PC-3 (cell line): ENCODE measurements at regions not wholly inside any gene's neighbourhood (a gene's known extent, or its start where the extent isn't known, plus 50 kb on each side); places are given as distances from the start of the nearest gene placed in this dataset.

ENCODE experiments used
- ATAC-seq: fragments of 200-7000 bp; cut with Tn5 transposase; 2 replicates; pipeline ENCODE4 v1.9.1; 2020; ENCODE audit warnings: mild to moderate bottlenecking, moderate library complexity
- BruUV-seq: library from RNA; stranded (reverse); fragments of 400-500 nt; replicated peaks from 2 replicates; lab custom pipeline; 2021; lab: Mats Ljungman, UMichigan
- CTCF ChIA-PET: fragments of 300-600 bp; sonication (Branson Sonifier 250); formaldehyde crosslinking; loops from one replicate; lab custom pipeline; 2022; ENCODE audit warnings: antibody characterized with exemption; lab: Charles Lee
- POLR2A ChIA-PET: fragments of 300-600 bp; sonication (Branson Sonifier 250); formaldehyde crosslinking; loops from one replicate; lab custom pipeline; 2022; ENCODE audit warnings: antibody characterized with exemption; ENCODE audit not compliant: unreplicated experiment; lab: Charles Lee
- DNase-seq: peaks from one replicate; pipeline ENCODE4 v3.0.0-alpha.2; 2015
- H2AFZ ChIP-seq: fragments of 300-600 bp; sonication (generic); 2 replicates; pipeline ENCODE4 v1.6.0; 2016; ENCODE audit warnings: antibody characterized with exemption, low read length
- H3F3A ChIP-seq: fragments of 300-600 bp; sonication (generic); one replicate; pipeline ENCODE4 v1.6.0; 2017; ENCODE audit warnings: antibody characterized with exemption, low read length, control low read depth, mild to moderate bottlenecking; ENCODE audit not compliant: unreplicated experiment
- H3K27ac ChIP-seq: fragments of 300-600 bp; sonication (generic); 2 replicates; pipeline ENCODE4 v1.5.1; 2016; ENCODE audit warnings: mild to moderate bottlenecking, low read length
- H3K27me3 ChIP-seq: fragments of 300-600 bp; sonication (generic); 2 replicates; pipeline ENCODE4 v1.6.1; 2016; ENCODE audit warnings: low read length, mixed read lengths
- H3K36me3 ChIP-seq: fragments of 300-600 bp; sonication (generic); 2 replicates; pipeline ENCODE4 v1.6.1; 2016; ENCODE audit warnings: low read depth, mixed run types, low read length, mixed read lengths
- H3K4me1 ChIP-seq: fragments of 300-600 bp; sonication (generic); 2 replicates; pipeline ENCODE4 v1.5.1; 2016; ENCODE audit warnings: low read length; ENCODE audit not compliant: insufficient read depth
- H3K4me2 ChIP-seq: fragments of 300-600 bp; sonication (generic); 2 replicates; pipeline ENCODE4 v1.6.0; 2016; ENCODE audit warnings: low read length
- H3K4me3 ChIP-seq: fragments of 300-600 bp; sonication (generic); 2 replicates; pipeline ENCODE4 v1.5.1; 2016; ENCODE audit warnings: mild to moderate bottlenecking, low read length, mixed read lengths
- H3K79me2 ChIP-seq: fragments of 300-600 bp; sonication (generic); 2 replicates; pipeline ENCODE4 v1.6.1; 2017; ENCODE audit warnings: low read length, mixed read lengths
- H3K9ac ChIP-seq: fragments of 300-600 bp; sonication (generic); 2 replicates; pipeline ENCODE4 v1.6.0; 2016; ENCODE audit warnings: mild to moderate bottlenecking, low read length
- H3K9me2 ChIP-seq: fragments of 300-600 bp; sonication (generic); replicated peaks from 2 replicates; pipeline ENCODE4 v1.6.1; 2016; ENCODE audit warnings: mixed run types, low read length, mixed read lengths
- H3K9me3 ChIP-seq: fragments of 300-600 bp; sonication (generic); 2 replicates; pipeline ENCODE4 v1.6.1; 2016; ENCODE audit warnings: low read length, mixed read lengths
- H4K20me1 ChIP-seq: fragments of 300-600 bp; sonication (generic); 2 replicates; pipeline ENCODE4 v1.6.1; 2016; ENCODE audit warnings: low read length, mixed read lengths
- CTCF ChIP-seq: fragments of 300-600 bp; sonication (generic); conservative IDR thresholded peaks from 2 replicates; pipeline ENCODE4 v1.5.1; 2017; ENCODE audit warnings: antibody characterized with exemption, low read depth, mild to moderate bottlenecking, low read length
- EZH2 ChIP-seq: fragments of 300-600 bp; sonication (generic); IDR thresholded peaks from one replicate; pipeline ENCODE4 v1.6.1; 2017; ENCODE audit warnings: antibody characterized with exemption, mild to moderate bottlenecking, low read length; ENCODE audit not compliant: unreplicated experiment
- EZH2phosphoT487 ChIP-seq: fragments of 300-600 bp; sonication (generic); IDR thresholded peaks from 2 replicates; pipeline ENCODE4 v1.6.1; 2018; ENCODE audit warnings: mild to moderate bottlenecking, antibody characterized with exemption, low read length, borderline replicate concordance
- intact Hi-C: fragments of 100-400 bp; cut with micrococcal nuclease; formaldehyde crosslinking; loops from 2 replicates; pipeline ENCODE4 v1.9.0; 2023

- no peak for ATAC-seq
- no TSS peak for BruUV-seq
- no peaks in the 10 kb centered on the region for H3K79me2 ChIP-seq
- no peaks in the 10 kb centered on the region for H3K9me3 ChIP-seq
- H3K4me1 ChIP-seq, result no peaks in the 10 kb centered on the region
- H2AFZ ChIP-seq, result no peak overlapping the region
- no peaks in the 10 kb centered on the region for H3F3A ChIP-seq
- no peak overlapping the region for H3K4me3 ChIP-seq
- TF ChIP-seq EZH2phosphoT487, result no peak
- TF ChIP-seq EZH2, result no peak
- no peak for TF ChIP-seq CTCF
- H3K9me2 ChIP-seq, result no peaks in the 10 kb centered on the region
- no peak overlapping the region for H3K27ac ChIP-seq
- POLR2A ChIA-PET, result no interaction called here
- CTCF ChIA-PET, result no interaction called here
- no peaks in the 10 kb centered on the region for H4K20me1 ChIP-seq
- H3K36me3 ChIP-seq, result no peaks in the 10 kb centered on the region
- H3K9ac ChIP-seq, result no peak overlapping the region
- no peak for DNase-seq
- H3K4me2 ChIP-seq, result no peak overlapping the region
- intact Hi-C loops, result no loop called here
- H3K27me3 ChIP-seq, result no peaks in the 10 kb centered on the region
Measured at GRCh38 chr19:28532765-28533341, 680.1 kb downstream of the UQCRFS1 start.

- Histone ChIP-seq H3K4me2 (no peak overlapping the region), H3K4me1 (no peaks in the 10 kb centered on the region), H2AFZ (no peak overlapping the region), H3F3A (no peaks in the 10 kb centered on the region), H3K36me3 (no peaks in the 10 kb centered on the region), H3K4me3 (no peak overlapping the region), H3K27ac (no peak overlapping the region), H3K9ac (no peak overlapping the region), H3K27me3 (no peaks in the 10 kb centered on the region), H3K9me2 (no peaks in the 10 kb centered on the region), H3K79me2 (no peaks in the 10 kb centered on the region), H3K9me3 (no peaks in the 10 kb centered on the region), H4K20me1 (no peaks in the 10 kb centered on the region)
- intact Hi-C loops, result no loop called here
- no TSS peak for BruUV-seq
- no peak for TF ChIP-seq EZH2phosphoT487
- no peak for TF ChIP-seq EZH2
- ATAC-seq (no peak), DNase-seq (no peak)
- ChIA-PET CTCF (no interaction called here), POLR2A (no interaction called here)
Measured at GRCh38 chr19:28531979-28532378, 681.0 kb downstream of the UQCRFS1 start.

GRCh38 chr19:28530406-28531035 lies 682.4 kb downstream of the UQCRFS1 start:
- no peak for ATAC-seq
- no TSS peak for BruUV-seq

More at GRCh38 chr19:28530406-28531035, 682.4 kb downstream of the UQCRFS1 start:
- Histone ChIP-seq H3K27me3 (no peaks in the 10 kb centered on the region), H3K27ac (no peak overlapping the region), H3K4me2 (no peak overlapping the region), H3F3A (no peaks in the 10 kb centered on the region), H3K36me3 (no peaks in the 10 kb centered on the region), H3K9me3 (no peaks in the 10 kb centered on the region), H3K9ac (no peak overlapping the region), H3K4me3 (no peak overlapping the region), H4K20me1 (no peaks in the 10 kb centered on the region), H3K4me1 (no peaks in the 10 kb centered on the region), H3K9me2 (no peaks in the 10 kb centered on the region), H2AFZ (no peak overlapping the region), H3K79me2 (no peaks in the 10 kb centered on the region)
- ChIA-PET CTCF (no interaction called here), POLR2A (no interaction called here)
- intact Hi-C loops, result no loop called here
- no peak for DNase-seq
- TF ChIP-seq CTCF (no peak), EZH2phosphoT487 (no peak), EZH2 (no peak)
